WTC11 (cell line): ENCODE measurements at regions not wholly inside any gene's neighbourhood (a gene's known extent, or its start where the extent isn't known, plus 50 kb on each side); places are given as distances from the start of the nearest gene placed in this dataset.

Experiments used
- ATAC-seq: fragments of 200-7000 bp; cut with Tn5 transposase; 2 replicates; pipeline ENCODE4 v1.10.0; 2021; ENCODE audit warnings: mild to moderate bottlenecking, moderate library complexity
- CTCF ChIA-PET: fragments of 300-600 bp; sonication (Branson Sonifier 250); formaldehyde crosslinking; loops from one replicate; lab custom pipeline; 2021; ENCODE audit warnings: antibody characterized with exemption; lab: Charles Lee
- POLR2A ChIA-PET: fragments of 350-600 bp; sonication (Branson Sonifier 250); formaldehyde crosslinking; loops from one replicate; lab custom pipeline; 2021; ENCODE audit warnings: antibody characterized with exemption; lab: Charles Lee
- DNase-seq: peaks from one replicate; pipeline ENCODE4 v3.0.0; 2021; ENCODE audit warnings: low spot score
- H3K27ac Mint-ChIP-seq: 2 replicates; pipeline ENCODE4 v1.8.0; 2021; ENCODE audit warnings: mixed read lengths
- H3K27me3 Mint-ChIP-seq: 2 replicates; pipeline ENCODE4 v1.8.0; 2021; ENCODE audit warnings: low read depth, mild to moderate bottlenecking, moderate library complexity, mixed read lengths
- H3K36me3 Mint-ChIP-seq: 2 replicates; pipeline ENCODE4 v1.8.0; 2021; ENCODE audit warnings: mixed read lengths
- H3K4me1 Mint-ChIP-seq: 2 replicates; pipeline ENCODE4 v1.8.0; 2022; ENCODE audit warnings: mixed read lengths
- H3K4me3 Mint-ChIP-seq: 2 replicates; pipeline ENCODE4 v1.8.0; 2021; ENCODE audit warnings: mild to moderate bottlenecking, moderate library complexity, mixed read lengths
- H3K9me3 Mint-ChIP-seq: 2 replicates; pipeline ENCODE4 v1.8.0; 2021; ENCODE audit warnings: mixed read lengths
- FOXP1 ChIP-seq: sonication (generic); formaldehyde crosslinking; IDR thresholded peaks from 2 replicates; pipeline ENCODE4 v1.8.0; 2022; ENCODE audit warnings: missing genetic modification reagents, mild to moderate bottlenecking, moderate library complexity, borderline replicate concordance
- GTF2I ChIP-seq: fragments of 250-450 bp; sonication (Bioruptor Pico); conservative IDR thresholded peaks from 2 replicates; pipeline ENCODE4 v1.4.0; 2021; ENCODE audit warnings: mild to moderate bottlenecking
- HMGA2 ChIP-seq: fragments of 250-450 bp; sonication (Bioruptor Pico); IDR thresholded peaks from 2 replicates; pipeline ENCODE4 v1.4.0; 2021; ENCODE audit warnings: mild to moderate bottlenecking, moderate library complexity
- JAZF1 ChIP-seq: fragments of 250-450 bp; sonication (Bioruptor Pico); IDR thresholded peaks from 2 replicates; pipeline ENCODE4 v1.9.0; 2021; ENCODE audit warnings: moderate library complexity, mild to moderate bottlenecking, inconsistent platforms
- JUN ChIP-seq: sonication (generic); formaldehyde crosslinking; IDR thresholded peaks from 2 replicates; pipeline ENCODE4 v1.8.0; 2023; ENCODE audit warnings: mild to moderate bottlenecking, missing genetic modification reagents
- NFATC4 ChIP-seq: fragments of 250-450 bp; sonication (Bioruptor Pico); IDR thresholded peaks from 2 replicates; pipeline ENCODE4 v1.9.0; 2021; ENCODE audit warnings: mild to moderate bottlenecking
- NR1H2 ChIP-seq: sonication (generic); formaldehyde crosslinking; IDR thresholded peaks from 2 replicates; pipeline ENCODE4 v1.9.0; 2021; ENCODE audit warnings: mild to moderate bottlenecking, moderate library complexity, missing genetic modification reagents
- SMAD4 ChIP-seq: sonication (generic); formaldehyde crosslinking; IDR thresholded peaks from 2 replicates; pipeline ENCODE4 v1.8.0; 2022; ENCODE audit warnings: mild to moderate bottlenecking, missing genetic modification reagents
- TEAD1 ChIP-seq: sonication (generic); formaldehyde crosslinking; IDR thresholded peaks from 2 replicates; pipeline ENCODE4 v1.8.0; 2022; ENCODE audit warnings: mild to moderate bottlenecking, missing genetic modification reagents
- TEAD4 ChIP-seq: sonication (generic); formaldehyde crosslinking; IDR thresholded peaks from 2 replicates; pipeline ENCODE4 v1.8.0; 2022; ENCODE audit warnings: mild to moderate bottlenecking, missing genetic modification reagents
- TP53 ChIP-seq: sonication (generic); formaldehyde crosslinking; IDR thresholded peaks from 2 replicates; pipeline ENCODE4 v1.8.1; 2023; ENCODE audit warnings: mild to moderate bottlenecking, missing genetic modification reagents
- ZNF232 ChIP-seq: sonication (generic); formaldehyde crosslinking; IDR thresholded peaks from 2 replicates; pipeline ENCODE4 v1.8.0; 2022; ENCODE audit warnings: mild to moderate bottlenecking, missing genetic modification reagents
- ZNF263 ChIP-seq: sonication (generic); formaldehyde crosslinking; IDR thresholded peaks from 2 replicates; pipeline ENCODE4 v1.8.1; 2022; ENCODE audit warnings: low read depth, mild to moderate bottlenecking, moderate library complexity, missing genetic modification reagents
- TF ChIP-seq, protein P1 (sequence below): fragments of 250-450 bp; sonication (Bioruptor Pico); IDR thresholded peaks from 2 replicates; pipeline ENCODE4 v1.9.0; 2021; ENCODE audit warnings: mild to moderate bottlenecking, borderline replicate concordance
- TF ChIP-seq, protein P2 (sequence below): sonication (generic); formaldehyde crosslinking; IDR thresholded peaks from 2 replicates; pipeline ENCODE4 v1.8.1; 2022; ENCODE audit warnings: low read depth, missing genetic modification reagents, borderline replicate concordance
- TF ChIP-seq, protein P3 (sequence below): sonication (generic); formaldehyde crosslinking; conservative IDR thresholded peaks from 2 replicates; pipeline ENCODE4 v1.8.1; 2022; ENCODE audit warnings: mild to moderate bottlenecking, missing genetic modification reagents
- TF ChIP-seq, protein P4 (sequence below): sonication (generic); formaldehyde crosslinking; IDR thresholded peaks from 2 replicates; pipeline ENCODE4 v1.8.1; 2022; ENCODE audit warnings: missing genetic modification reagents, borderline replicate concordance
- TF ChIP-seq, protein P5 (sequence below): sonication (generic); formaldehyde crosslinking; IDR thresholded peaks from 2 replicates; pipeline ENCODE4 v1.8.1; 2022; ENCODE audit warnings: mild to moderate bottlenecking, moderate library complexity, missing genetic modification reagents
- TF ChIP-seq, protein P6 (sequence below): sonication (generic); formaldehyde crosslinking; IDR thresholded peaks from 2 replicates; pipeline ENCODE4 v1.8.0; 2023; ENCODE audit warnings: missing genetic modification reagents
- TF ChIP-seq, protein P7 (sequence below): sonication (generic); formaldehyde crosslinking; IDR thresholded peaks from 2 replicates; pipeline ENCODE4 v1.8.1; 2023; ENCODE audit warnings: mild to moderate bottlenecking, moderate library complexity, missing genetic modification reagents

DNA sequence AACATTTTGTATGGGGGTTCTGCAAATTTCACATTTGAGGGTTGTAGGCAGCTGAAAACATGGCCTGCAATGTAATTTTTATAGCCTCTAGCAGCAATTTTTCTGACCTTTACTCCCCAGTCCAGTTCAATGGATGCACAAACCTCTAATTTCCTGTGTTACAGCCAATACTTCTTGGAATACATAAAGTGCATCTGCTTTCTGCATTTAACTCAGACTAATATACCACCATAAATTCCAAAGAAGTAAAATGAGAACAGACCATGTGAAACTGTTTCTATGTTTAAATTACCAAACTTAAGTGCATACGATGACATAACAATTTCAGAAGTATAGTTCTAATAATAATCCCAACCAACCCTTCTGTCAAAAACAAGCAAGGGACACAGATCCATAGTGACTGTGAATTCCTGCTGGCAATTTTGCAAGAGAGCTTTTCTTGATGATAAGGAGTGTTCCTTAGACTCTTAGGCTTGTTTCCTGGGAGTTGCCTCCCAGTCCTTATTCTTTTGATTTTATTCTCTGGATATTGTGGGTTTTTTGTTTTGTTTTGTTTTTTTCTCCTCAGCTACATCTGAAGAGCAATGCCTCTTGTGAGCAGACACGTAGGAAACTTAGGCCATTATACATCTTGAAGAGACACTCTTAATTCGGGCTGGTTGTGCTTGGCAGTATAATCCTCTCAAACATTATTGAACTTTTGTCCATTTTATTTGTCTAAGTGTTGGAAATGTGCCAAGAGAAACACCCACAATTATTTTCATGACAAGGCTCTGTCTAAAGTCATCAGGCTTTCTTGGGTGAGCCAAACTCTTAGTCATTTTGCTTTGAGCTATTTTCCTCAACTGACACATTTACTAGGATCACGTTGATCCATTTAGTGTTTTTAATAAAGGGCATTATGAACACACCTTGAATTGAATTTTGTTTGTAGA lies 51.3 kb upstream of the RERGL start:
- ChIA-PET POLR2A (no interaction called here), CTCF (interaction anchor here (1.0 to 1.4 kb wide), 2 partner anchors 83 to 105 kb away, joined by 3 to 5 read pairs; no protein-coding TSS in a partner anchor)
- H3K9me3 Mint-ChIP-seq = no peaks in the 10 kb centered on the region
- H3K36me3 Mint-ChIP-seq = no peaks in the 10 kb centered on the region
- no peak for TF ChIP-seq FOXP1 (CRISPR knock-in tag)
- TF ChIP-seq, protein P1, sequence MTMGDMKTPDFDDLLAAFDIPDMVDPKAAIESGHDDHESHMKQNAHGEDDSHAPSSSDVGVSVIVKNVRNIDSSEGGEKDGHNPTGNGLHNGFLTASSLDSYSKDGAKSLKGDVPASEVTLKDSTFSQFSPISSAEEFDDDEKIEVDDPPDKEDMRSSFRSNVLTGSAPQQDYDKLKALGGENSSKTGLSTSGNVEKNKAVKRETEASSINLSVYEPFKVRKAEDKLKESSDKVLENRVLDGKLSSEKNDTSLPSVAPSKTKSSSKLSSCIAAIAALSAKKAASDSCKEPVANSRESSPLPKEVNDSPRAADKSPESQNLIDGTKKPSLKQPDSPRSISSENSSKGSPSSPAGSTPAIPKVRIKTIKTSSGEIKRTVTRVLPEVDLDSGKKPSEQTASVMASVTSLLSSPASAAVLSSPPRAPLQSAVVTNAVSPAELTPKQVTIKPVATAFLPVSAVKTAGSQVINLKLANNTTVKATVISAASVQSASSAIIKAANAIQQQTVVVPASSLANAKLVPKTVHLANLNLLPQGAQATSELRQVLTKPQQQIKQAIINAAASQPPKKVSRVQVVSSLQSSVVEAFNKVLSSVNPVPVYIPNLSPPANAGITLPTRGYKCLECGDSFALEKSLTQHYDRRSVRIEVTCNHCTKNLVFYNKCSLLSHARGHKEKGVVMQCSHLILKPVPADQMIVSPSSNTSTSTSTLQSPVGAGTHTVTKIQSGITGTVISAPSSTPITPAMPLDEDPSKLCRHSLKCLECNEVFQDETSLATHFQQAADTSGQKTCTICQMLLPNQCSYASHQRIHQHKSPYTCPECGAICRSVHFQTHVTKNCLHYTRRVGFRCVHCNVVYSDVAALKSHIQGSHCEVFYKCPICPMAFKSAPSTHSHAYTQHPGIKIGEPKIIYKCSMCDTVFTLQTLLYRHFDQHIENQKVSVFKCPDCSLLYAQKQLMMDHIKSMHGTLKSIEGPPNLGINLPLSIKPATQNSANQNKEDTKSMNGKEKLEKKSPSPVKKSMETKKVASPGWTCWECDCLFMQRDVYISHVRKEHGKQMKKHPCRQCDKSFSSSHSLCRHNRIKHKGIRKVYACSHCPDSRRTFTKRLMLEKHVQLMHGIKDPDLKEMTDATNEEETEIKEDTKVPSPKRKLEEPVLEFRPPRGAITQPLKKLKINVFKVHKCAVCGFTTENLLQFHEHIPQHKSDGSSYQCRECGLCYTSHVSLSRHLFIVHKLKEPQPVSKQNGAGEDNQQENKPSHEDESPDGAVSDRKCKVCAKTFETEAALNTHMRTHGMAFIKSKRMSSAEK (CRISPR knock-in tag) = no peak
- no peak for TF ChIP-seq TEAD1
- TF ChIP-seq JUN (CRISPR knock-in tag) = no peak
- TF ChIP-seq, protein P2, sequence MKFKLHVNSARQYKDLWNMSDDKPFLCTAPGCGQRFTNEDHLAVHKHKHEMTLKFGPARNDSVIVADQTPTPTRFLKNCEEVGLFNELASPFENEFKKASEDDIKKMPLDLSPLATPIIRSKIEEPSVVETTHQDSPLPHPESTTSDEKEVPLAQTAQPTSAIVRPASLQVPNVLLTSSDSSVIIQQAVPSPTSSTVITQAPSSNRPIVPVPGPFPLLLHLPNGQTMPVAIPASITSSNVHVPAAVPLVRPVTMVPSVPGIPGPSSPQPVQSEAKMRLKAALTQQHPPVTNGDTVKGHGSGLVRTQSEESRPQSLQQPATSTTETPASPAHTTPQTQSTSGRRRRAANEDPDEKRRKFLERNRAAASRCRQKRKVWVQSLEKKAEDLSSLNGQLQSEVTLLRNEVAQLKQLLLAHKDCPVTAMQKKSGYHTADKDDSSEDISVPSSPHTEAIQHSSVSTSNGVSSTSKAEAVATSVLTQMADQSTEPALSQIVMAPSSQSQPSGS = no peak
- no peak for TF ChIP-seq NFATC4 (CRISPR knock-in tag)
- TF ChIP-seq, protein P3, sequence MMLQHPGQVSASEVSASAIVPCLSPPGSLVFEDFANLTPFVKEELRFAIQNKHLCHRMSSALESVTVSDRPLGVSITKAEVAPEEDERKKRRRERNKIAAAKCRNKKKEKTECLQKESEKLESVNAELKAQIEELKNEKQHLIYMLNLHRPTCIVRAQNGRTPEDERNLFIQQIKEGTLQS (CRISPR knock-in tag) = no peak
- no peak for TF ChIP-seq GTF2I
- TF ChIP-seq JAZF1 = no peak
- TF ChIP-seq, protein P4, sequence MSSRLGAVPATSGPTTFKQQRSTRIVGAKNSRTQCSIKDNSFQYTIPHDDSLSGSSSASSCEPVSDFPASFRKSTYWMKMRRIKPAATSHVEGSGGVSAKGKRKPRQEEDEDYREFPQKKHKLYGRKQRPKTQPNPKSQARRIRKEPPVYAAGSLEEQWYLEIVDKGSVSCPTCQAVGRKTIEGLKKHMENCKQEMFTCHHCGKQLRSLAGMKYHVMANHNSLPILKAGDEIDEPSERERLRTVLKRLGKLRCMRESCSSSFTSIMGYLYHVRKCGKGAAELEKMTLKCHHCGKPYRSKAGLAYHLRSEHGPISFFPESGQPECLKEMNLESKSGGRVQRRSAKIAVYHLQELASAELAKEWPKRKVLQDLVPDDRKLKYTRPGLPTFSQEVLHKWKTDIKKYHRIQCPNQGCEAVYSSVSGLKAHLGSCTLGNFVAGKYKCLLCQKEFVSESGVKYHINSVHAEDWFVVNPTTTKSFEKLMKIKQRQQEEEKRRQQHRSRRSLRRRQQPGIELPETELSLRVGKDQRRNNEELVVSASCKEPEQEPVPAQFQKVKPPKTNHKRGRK (CRISPR knock-in tag) = no peak
- TF ChIP-seq TP53 (CRISPR knock-in tag) = no peak
- no peak for TF ChIP-seq TEAD4 (CRISPR knock-in tag)
- no peak for TF ChIP-seq ZNF263 (CRISPR knock-in tag)
- TF ChIP-seq, protein P5, sequence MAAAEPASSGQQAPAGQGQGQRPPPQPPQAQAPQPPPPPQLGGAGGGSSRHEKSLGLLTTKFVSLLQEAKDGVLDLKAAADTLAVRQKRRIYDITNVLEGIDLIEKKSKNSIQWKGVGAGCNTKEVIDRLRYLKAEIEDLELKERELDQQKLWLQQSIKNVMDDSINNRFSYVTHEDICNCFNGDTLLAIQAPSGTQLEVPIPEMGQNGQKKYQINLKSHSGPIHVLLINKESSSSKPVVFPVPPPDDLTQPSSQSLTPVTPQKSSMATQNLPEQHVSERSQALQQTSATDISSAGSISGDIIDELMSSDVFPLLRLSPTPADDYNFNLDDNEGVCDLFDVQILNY (CRISPR knock-in tag) = no peak
- TF ChIP-seq, protein P6, sequence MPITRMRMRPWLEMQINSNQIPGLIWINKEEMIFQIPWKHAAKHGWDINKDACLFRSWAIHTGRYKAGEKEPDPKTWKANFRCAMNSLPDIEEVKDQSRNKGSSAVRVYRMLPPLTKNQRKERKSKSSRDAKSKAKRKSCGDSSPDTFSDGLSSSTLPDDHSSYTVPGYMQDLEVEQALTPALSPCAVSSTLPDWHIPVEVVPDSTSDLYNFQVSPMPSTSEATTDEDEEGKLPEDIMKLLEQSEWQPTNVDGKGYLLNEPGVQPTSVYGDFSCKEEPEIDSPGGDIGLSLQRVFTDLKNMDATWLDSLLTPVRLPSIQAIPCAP (CRISPR knock-in tag) = no peak
- TF ChIP-seq, protein P7, sequence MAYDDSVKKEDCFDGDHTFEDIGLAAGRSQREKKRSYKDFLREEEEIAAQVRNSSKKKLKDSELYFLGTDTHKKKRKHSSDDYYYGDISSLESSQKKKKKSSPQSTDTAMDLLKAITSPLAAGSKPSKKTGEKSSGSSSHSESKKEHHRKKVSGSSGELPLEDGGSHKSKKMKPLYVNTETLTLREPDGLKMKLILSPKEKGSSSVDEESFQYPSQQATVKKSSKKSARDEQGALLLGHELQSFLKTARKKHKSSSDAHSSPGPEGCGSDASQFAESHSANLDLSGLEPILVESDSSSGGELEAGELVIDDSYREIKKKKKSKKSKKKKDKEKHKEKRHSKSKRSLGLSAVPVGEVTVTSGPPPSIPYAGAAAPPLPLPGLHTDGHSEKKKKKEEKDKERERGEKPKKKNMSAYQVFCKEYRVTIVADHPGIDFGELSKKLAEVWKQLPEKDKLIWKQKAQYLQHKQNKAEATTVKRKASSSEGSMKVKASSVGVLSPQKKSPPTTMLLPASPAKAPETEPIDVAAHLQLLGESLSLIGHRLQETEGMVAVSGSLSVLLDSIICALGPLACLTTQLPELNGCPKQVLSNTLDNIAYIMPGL = no peak
- no peak for TF ChIP-seq ZNF232 (CRISPR knock-in tag)
- TF ChIP-seq HMGA2 (CRISPR knock-in tag) = no peak
- TF ChIP-seq NR1H2 (CRISPR knock-in tag) = no peak
- TF ChIP-seq SMAD4 (CRISPR knock-in tag) = no peak
- H3K27ac Mint-ChIP-seq = no peak overlapping the region
- no peak overlapping the region for H3K4me3 Mint-ChIP-seq
- H3K4me1 Mint-ChIP-seq = no peaks in the 10 kb centered on the region; the same call in 1 of the 2 replicates
- H3K27me3 Mint-ChIP-seq = no peaks in the 10 kb centered on the region
- ATAC-seq = no peak
- no peak for DNase-seq
